NT2/D1 (cell line): ENCODE measurements at regions not wholly inside any gene's neighbourhood (a gene's known extent, or its start where the extent isn't known, plus 50 kb on each side); places are given as distances from the start of the nearest gene placed in this dataset.

Experiments used
- DNase-seq: peaks from one replicate; pipeline ENCODE4 v3.0.0-alpha.2; 2011; ENCODE audit warnings: low read depth, low spot score
- H3K27me3 ChIP-seq: 2 replicates; pipeline ENCODE4 v1.6.0; 2011; ENCODE audit warnings: mild to moderate bottlenecking; ENCODE audit not compliant: insufficient read length, insufficient read depth
- H3K36me3 ChIP-seq: 2 replicates; pipeline ENCODE4 v1.6.1; 2011; ENCODE audit warnings: mild to moderate bottlenecking, low read length, mixed read lengths; ENCODE audit not compliant: insufficient read depth, insufficient read length
- H3K4me1 ChIP-seq: 2 replicates; pipeline ENCODE4 v1.5.1; 2011; ENCODE audit not compliant: insufficient read depth, insufficient read length
- H3K4me3 ChIP-seq: 2 replicates; pipeline ENCODE4 v1.5.1; 2011; ENCODE audit warnings: low read depth; ENCODE audit not compliant: insufficient read length
- H3K9ac ChIP-seq: 2 replicates; pipeline ENCODE4 v1.6.0; 2011; ENCODE audit warnings: low read depth; ENCODE audit not compliant: insufficient read length
- H3K9me3 ChIP-seq: 2 replicates; pipeline ENCODE4 v1.5.1; 2011; ENCODE audit warnings: mild to moderate bottlenecking, low read length; ENCODE audit not compliant: insufficient read depth
- SUZ12 ChIP-seq: IDR thresholded peaks from 2 replicates; pipeline ENCODE4 v1.6.1; 2011; ENCODE audit not compliant: insufficient read length, insufficient read depth; ENCODE audit errors: extremely low read depth
- YY1 ChIP-seq: IDR thresholded peaks from 2 replicates; pipeline ENCODE4 v1.6.1; 2011; ENCODE audit not compliant: insufficient read length, insufficient read depth
- ZNF274 ChIP-seq: IDR thresholded peaks from 2 replicates; pipeline ENCODE4 v1.6.1; 2011; ENCODE audit warnings: mild to moderate bottlenecking, low read depth, low read length

DNA sequence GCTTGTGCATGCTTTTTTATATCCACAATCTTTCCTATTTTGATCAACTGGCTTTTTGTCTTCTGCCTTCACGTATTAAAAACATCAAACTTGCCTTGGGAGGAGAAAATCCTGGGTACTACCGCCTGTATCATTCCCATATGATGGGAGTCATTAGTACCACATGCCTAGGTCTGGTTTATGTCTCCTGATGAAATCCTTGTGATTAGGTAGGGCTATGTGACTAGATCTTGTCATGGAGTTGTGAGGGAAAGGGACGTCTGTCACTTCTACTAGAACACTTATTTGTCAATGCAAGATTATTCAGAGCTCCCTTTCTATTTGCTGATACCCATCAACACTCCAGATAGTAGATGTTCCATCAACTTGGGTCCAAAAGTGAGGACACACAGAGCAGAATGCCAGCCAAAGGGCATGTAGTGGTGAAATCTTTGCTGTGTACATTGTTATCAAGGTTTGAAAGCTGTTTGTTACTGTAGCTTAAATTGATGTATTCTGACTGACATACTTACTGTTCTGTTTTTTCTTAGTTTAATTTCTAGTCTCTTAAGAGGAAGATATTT is 621.8 kb upstream of the NR5A2 start:
- no peaks in the 10 kb centered on the region for H3K9me3 ChIP-seq
- H3K36me3 ChIP-seq, result no peaks in the 10 kb centered on the region
- DNase-seq, result no peak
- TF ChIP-seq YY1, result no peak
- no peak for TF ChIP-seq SUZ12
- no peak for TF ChIP-seq ZNF274
- no peak overlapping the region for H3K9ac ChIP-seq
- no peaks in the 10 kb centered on the region for H3K27me3 ChIP-seq
- no peak overlapping the region for H3K4me3 ChIP-seq
- H3K4me1 ChIP-seq, result no peaks in the 10 kb centered on the region

DNA sequence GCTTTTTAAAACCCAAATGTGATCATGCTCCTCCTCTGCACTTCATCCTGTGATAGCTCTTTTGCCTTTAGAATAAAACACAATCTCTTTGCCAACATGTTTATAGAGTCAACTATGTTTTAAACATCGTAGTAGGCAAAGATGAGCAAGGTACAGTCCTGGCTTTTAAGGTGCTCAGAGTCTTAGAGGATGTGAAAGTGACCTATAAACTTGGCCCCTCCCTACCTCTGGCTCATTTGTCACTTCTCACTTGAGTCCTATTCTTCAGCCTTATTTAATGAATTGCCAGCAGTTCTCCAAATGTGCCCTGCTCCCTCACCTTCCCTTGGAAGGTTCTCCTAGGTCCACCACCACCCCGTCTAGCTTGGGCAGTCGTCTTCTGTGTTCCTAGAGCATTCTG is 617.0 kb upstream of the NR5A2 start:
- no peak for TF ChIP-seq SUZ12
- no peak for TF ChIP-seq ZNF274
- no peak for TF ChIP-seq YY1
- H3K36me3 ChIP-seq, result no peaks in the 10 kb centered on the region
- DNase-seq, result no peak

DNA sequence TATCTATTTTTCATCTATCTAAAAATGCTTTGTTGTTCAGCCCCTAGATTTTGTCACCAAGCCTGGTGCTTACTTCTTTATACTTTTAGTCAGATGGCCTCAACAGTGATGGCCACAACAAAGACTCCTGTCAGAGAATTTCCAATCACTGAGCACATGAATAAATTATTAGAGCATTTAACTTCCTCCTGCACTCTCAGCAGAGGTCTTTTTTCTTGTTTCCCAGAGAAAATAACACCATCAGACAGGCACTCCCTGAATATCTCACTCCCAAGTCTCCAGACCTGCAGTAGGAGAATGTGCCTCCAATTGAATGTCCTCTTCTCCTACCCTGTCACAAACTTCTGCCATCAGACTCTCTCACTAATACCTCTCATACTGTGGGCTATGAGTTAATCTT is 616.0 kb upstream of the NR5A2 start:
- Histone ChIP-seq H3K36me3 (no peaks in the 10 kb centered on the region), H3K9ac (no peak overlapping the region), H3K4me3 (no peak overlapping the region), H3K4me1 (no peaks in the 10 kb centered on the region), H3K27me3 (no peaks in the 10 kb centered on the region), H3K9me3 (peaks cover 4% of the 10 kb centered on the region; the same call in 1 of the 2 replicates)
- DNase-seq, result no peak
- TF ChIP-seq YY1 (no peak), ZNF274 (no peak), SUZ12 (no peak)

More for the DNA sequence above, 617.0 kb upstream of the NR5A2 start:
- Histone ChIP-seq H3K4me1 (no peaks in the 10 kb centered on the region), H3K9ac (no peak overlapping the region), H3K27me3 (no peaks in the 10 kb centered on the region), H3K9me3 (no peaks in the 10 kb centered on the region), H3K4me3 (no peak overlapping the region)

DNA sequence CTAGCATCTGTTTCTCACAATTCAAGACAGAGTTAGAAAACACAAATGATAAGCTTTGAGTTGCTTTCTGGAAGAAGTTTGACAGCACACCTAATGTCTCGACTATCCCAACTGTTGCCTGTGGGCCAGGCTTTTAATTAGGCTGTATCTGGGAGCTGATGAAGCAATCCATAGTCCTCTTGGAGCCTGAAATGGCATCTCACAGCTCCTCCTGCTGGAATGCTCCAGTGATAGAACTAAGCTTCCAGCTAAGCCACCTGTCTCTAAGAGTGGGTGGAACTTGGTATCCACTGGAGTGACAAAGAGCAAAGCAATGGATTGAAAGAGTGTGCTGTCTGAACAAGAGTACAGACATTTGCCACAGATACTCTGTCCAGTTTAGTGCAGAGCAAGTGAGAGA is 605.3 kb upstream of the NR5A2 start:
- Histone ChIP-seq H3K9me3 (0 out of 2 replicates have a peak, but pooled peaks cover under 1% of the 10 kb centered on the region), H3K4me1 (no peaks in the 10 kb centered on the region), H3K27me3 (no peaks in the 10 kb centered on the region), H3K36me3 (no peaks in the 10 kb centered on the region), H3K4me3 (no peak overlapping the region), H3K9ac (no peak overlapping the region)
- peak; percentile 47 for DNase-seq
- no peak for TF ChIP-seq SUZ12
- TF ChIP-seq ZNF274, result no peak
- no peak for TF ChIP-seq YY1

DNA sequence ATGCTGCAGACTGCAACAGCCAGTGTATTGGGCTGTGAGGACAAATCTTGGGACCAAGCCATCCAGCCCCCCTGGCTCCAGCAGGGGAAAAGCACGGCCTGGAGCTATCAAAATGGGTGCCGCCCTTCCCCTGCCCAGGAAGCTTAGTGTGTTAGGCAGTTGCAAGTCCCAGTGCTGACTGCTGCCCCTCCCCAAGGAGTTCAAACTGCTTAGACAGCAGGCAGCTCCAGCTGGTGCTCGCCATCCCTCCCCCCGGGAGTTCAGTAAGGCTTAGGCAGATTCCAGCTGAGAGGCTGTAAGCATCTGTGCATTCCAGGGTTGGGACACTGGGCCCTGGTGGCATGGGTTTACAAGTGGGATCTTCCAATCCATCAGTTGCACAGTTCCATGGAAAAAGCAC is 579.6 kb upstream of the NR5A2 start:
- TF ChIP-seq ZNF274 (no peak), YY1 (no peak), SUZ12 (no peak)
- Histone ChIP-seq H3K27me3 (no peaks in the 10 kb centered on the region), H3K36me3 (no peaks in the 10 kb centered on the region), H3K4me3 (no peak overlapping the region), H3K9me3 (no peaks in the 10 kb centered on the region), H3K4me1 (peaks cover 6% of the 10 kb centered on the region), H3K9ac (no peak overlapping the region)
- DNase-seq, result no peak

DNA sequence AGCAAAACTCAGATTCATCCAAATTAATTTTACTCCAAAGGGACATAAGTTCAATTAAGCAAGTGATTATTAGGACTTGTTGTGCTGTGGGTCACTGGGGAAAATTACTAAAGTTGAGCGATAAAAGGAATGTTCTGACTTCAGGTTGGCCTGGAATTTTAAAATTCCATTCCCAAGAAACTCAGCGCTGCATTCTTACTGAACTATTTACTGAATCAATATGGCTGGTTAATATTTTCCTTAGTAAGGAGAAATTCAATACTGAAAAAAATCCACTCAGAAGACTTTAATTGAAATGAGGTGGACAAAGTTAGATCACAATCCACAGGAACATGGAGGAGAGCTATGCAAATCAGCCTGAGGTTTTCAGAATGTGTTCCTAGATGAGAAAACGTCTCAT is 578.9 kb upstream of the NR5A2 start:
- H3K27me3 ChIP-seq, result no peaks in the 10 kb centered on the region
- no peak for DNase-seq
- no peak for TF ChIP-seq ZNF274
- TF ChIP-seq SUZ12, result no peak
- no peak for TF ChIP-seq YY1
- no peak overlapping the region for H3K4me3 ChIP-seq
- H3K9ac ChIP-seq, result no peak overlapping the region
- no peaks in the 10 kb centered on the region for H3K9me3 ChIP-seq
- H3K4me1 ChIP-seq, result peaks cover 6% of the 10 kb centered on the region
- no peaks in the 10 kb centered on the region for H3K36me3 ChIP-seq

DNA sequence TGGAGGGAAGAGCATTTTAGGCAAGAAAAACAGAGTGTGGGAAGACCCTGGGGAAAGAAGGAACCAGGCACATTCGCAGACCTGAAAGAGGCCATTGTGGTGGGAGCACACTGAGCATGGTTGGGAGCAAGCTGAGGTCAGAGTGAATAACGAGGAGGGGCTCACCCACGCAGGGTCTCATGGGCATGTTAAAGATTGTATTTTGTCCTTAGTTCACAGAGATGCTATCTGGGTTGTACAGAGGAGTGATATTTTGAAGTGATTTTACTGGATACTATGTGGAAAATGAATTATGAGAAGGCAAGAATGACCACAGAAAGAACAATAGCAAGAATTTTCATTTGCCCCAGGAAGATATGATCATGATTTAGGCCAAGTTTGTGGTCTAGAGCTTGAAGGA is 578.3 kb upstream of the NR5A2 start:
- Histone ChIP-seq H3K4me1 (peaks cover 6% of the 10 kb centered on the region), H3K27me3 (no peaks in the 10 kb centered on the region), H3K9me3 (no peaks in the 10 kb centered on the region), H3K4me3 (no peak overlapping the region), H3K9ac (no peak overlapping the region), H3K36me3 (no peaks in the 10 kb centered on the region)
- TF ChIP-seq SUZ12 (no peak), YY1 (no peak), ZNF274 (no peak)
- no peak for DNase-seq
